ENCODE measurements at regions not wholly inside any gene's neighbourhood (a gene's known extent, or its start where the extent isn't known, plus 50 kb on each side); places are given as distances from the start of the nearest gene placed in this dataset.

DNA sequence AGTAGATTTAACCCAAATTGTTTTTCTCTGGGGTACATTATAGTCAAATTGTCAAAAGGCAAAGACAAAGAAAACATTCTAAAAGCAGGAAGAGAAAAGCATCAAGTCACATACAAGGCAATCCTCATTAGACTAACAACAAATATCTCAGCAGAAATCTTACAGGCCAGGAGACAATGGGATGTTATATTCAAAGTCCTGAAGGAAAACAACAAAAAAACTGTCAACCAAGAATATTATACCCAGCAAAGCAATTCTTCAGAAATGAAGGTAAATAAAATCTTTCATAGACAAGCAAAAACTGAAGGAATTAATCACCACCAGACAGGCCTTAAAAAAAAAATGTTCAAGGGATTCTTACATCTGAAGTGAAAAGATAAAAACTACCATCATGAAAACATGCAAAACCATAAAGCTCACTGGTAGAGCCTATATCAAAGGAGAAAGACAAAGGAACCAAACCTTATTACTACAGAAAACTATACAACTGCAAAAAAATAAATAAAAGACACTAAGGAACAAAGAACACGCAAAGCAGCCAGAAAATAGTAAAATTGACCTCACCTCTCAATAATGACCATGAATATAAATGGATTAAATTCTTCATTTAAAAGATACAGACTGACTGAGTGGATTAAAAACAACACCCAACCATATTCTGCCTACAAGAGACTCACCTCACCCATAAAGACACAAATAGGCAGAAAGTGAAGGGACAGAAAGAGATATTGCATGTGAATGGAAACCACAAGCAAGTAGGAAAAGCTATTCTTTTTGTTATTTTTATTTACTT, 113.8 kb upstream of the ZC3H11B start:
- H3K27ac ChIP-seq (ENCODE audit: control insufficient read depth, insufficient read depth) = no peak overlapping the region
- DNase-seq (ENCODE audit: low read depth, low spot score) = no peak
- no peak overlapping the region for H3K4me3 ChIP-seq
- 0% methylated on average over 1 of the region's 1 CpG for WGBS (ENCODE audit: insufficient coverage, insufficient replicate concordance, low lambda C conversion rate, missing lambda C conversion rate)
- no peaks in the 10 kb centered on the region; the same call in 1 of the 3 replicates for H3K9me3 ChIP-seq (replicated peaks; ENCODE audit: control insufficient read depth, insufficient read depth, low read length)
- BruUV-seq (replicated peaks) = no TSS peak
- intact Hi-C loops (cut with micrococcal nuclease; ENCODE audit: unreplicated experiment) (no loop called here), in situ Hi-C loops (cut with MboI) (no loop called here)
- no peaks in the 10 kb centered on the region for H3K36me3 ChIP-seq (ENCODE audit: control insufficient read depth in 2 of 2, insufficient read depth in 2 of 2, low read length in 1 of 2)
- RAD21 ChIA-PET (ENCODE audit: unreplicated experiment) = no interaction called here
- FAIRE-seq = no peak
- SMC1A ChIA-PET (ENCODE audit: uncharacterized antibody, unreplicated experiment) = no interaction called here
- no peak overlapping the region for H3K4me2 ChIP-seq (ENCODE audit: control insufficient read depth, insufficient read depth)
- CTCF ChIA-PET = no interaction called here
- POLR2A ChIA-PET = no interaction called here
- no peaks in the 10 kb centered on the region for H4K20me1 ChIP-seq (ENCODE audit: control insufficient read depth, insufficient read depth)
- H2AFZ ChIP-seq (ENCODE audit: control insufficient read depth, low read depth, low read length) = no peak overlapping the region
- H3K9ac ChIP-seq (ENCODE audit: control insufficient read depth, insufficient read depth, low read length) = no peak overlapping the region
- no peaks in the 10 kb centered on the region for H3K4me1 ChIP-seq (ENCODE audit: control insufficient read depth, insufficient read depth, low read length)
- H3K79me2 ChIP-seq (ENCODE audit: control insufficient read depth, insufficient read depth, low read length) = no peaks in the 10 kb centered on the region
- no peak for ATAC-seq
- no peaks in the 10 kb centered on the region for H3K27me3 ChIP-seq (replicated peaks in 1 of 2; ENCODE audit: control insufficient read depth in 2 of 2, insufficient read depth in 2 of 2, low read length in 1 of 2)
- TF ChIP-seq RELB (IDR thresholded peaks at IDR 0.05; ENCODE audit: low read depth) (no peak), FOS (IDR thresholded peaks at IDR 0.05; ENCODE audit: borderline replicate concordance, extremely low read depth, insufficient read length) (no peak), ESRRA (IDR thresholded peaks at IDR 0.05; ENCODE audit: low read length) (no peak), BMI1 (IDR thresholded peaks at IDR 0.05; ENCODE audit: borderline replicate concordance) (no peak), RELA (IDR thresholded peaks at IDR 0.05; ENCODE audit: borderline replicate concordance, partially characterized antibody) (no peak), EGR1 (IDR thresholded peaks at IDR 0.05; ENCODE audit: borderline replicate concordance in 1 of 2, low read depth in 2 of 2, low read length in 2 of 2) (no peak), MYC (IDR thresholded peaks at IDR 0.05; ENCODE audit: insufficient read depth, insufficient read length, insufficient replicate concordance, low read length, severe bottlenecking) (no peak), HDAC2 (IDR thresholded peaks at IDR 0.05) (no peak), CEBPB (IDR thresholded peaks at IDR 0.05; ENCODE audit: borderline replicate concordance in 1 of 2, low read depth in 2 of 2, low read length in 2 of 2) (no peak), ZNF384 (IDR thresholded peaks at IDR 0.05; ENCODE audit: borderline replicate concordance, low read depth, low read length) (no peak), E2F4 (IDR thresholded peaks at IDR 0.05; ENCODE audit: low read depth, low read length) (no peak), MXI1 (IDR thresholded peaks at IDR 0.05; ENCODE audit: low read depth, low read length) (no peak)
- TF ChIP-seq, protein P1, sequence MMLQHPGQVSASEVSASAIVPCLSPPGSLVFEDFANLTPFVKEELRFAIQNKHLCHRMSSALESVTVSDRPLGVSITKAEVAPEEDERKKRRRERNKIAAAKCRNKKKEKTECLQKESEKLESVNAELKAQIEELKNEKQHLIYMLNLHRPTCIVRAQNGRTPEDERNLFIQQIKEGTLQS (IDR thresholded peaks at IDR 0.05; ENCODE audit: borderline replicate concordance, extremely low read depth, low read depth, low read length) = no peak
- TF ChIP-seq, protein P2, sequence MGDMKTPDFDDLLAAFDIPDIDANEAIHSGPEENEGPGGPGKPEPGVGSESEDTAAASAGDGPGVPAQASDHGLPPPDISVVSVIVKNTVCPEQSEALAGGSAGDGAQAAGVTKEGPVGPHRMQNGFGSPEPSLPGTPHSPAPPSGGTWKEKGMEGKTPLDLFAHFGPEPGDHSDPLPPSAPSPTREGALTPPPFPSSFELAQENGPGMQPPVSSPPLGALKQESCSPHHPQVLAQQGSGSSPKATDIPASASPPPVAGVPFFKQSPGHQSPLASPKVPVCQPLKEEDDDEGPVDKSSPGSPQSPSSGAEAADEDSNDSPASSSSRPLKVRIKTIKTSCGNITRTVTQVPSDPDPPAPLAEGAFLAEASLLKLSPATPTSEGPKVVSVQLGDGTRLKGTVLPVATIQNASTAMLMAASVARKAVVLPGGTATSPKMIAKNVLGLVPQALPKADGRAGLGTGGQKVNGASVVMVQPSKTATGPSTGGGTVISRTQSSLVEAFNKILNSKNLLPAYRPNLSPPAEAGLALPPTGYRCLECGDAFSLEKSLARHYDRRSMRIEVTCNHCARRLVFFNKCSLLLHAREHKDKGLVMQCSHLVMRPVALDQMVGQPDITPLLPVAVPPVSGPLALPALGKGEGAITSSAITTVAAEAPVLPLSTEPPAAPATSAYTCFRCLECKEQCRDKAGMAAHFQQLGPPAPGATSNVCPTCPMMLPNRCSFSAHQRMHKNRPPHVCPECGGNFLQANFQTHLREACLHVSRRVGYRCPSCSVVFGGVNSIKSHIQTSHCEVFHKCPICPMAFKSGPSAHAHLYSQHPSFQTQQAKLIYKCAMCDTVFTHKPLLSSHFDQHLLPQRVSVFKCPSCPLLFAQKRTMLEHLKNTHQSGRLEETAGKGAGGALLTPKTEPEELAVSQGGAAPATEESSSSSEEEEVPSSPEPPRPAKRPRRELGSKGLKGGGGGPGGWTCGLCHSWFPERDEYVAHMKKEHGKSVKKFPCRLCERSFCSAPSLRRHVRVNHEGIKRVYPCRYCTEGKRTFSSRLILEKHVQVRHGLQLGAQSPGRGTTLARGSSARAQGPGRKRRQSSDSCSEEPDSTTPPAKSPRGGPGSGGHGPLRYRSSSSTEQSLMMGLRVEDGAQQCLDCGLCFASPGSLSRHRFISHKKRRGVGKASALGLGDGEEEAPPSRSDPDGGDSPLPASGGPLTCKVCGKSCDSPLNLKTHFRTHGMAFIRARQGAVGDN (IDR thresholded peaks at IDR 0.05) = no peak

Data from GM12878 (cell line).